ENCODE measurements at regions not wholly inside any gene's neighbourhood (a gene's known extent, or its start where the extent isn't known, plus 50 kb on each side); places are given as distances from the start of the nearest gene placed in this dataset.

DNA sequence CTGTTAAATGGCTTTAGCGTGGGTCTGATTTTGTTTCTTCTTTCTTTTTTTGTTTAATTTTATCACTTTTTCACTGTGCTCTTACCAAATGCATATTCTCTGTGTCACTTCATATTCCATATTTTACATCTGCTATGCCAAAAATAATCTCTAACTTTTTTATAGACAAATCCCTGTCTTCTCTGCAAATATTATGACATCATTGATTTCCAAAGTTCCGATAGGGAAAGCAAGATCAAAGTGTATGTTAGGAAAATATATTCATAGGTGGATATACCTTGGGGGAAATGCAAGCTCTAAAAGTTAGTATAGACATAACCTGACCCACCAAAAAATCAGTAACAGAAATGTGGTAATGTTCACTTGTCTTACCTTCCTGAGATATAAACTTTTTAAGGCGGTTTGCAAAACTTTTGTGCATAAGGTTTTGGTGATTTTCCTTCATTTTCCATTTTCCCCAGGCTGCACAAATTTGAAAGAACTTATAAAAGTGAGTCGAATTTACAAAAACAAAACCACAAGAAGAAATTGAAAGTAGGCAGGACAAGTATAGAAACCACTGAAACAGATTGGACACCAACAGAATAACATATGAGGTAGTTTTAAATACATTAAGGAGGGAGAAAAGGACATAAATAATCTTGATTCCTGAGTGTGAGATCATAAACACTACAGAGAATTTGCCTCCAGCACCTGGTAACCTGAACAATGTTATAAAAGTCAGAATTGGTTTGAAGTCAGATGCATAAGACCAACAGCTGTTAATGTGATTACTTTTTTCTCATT, 63.1 kb upstream of the TFEC start:
- Histone ChIP-seq H3K4ac (ENCODE audit: low read depth, low read length) (no peak overlapping the region), H3K79me1 (ENCODE audit: low read depth in 1 of 2, low read length in 2 of 2) (no peaks in the 10 kb centered on the region), H3K14ac (replicated peaks; ENCODE audit: low read depth, low read length) (no peak overlapping the region), H3K4me3 (ENCODE audit: insufficient read depth, low read depth, low read length) (no peak overlapping the region), H3K9me3 (ENCODE audit: control insufficient read depth, insufficient read depth, low read length) (no peaks in the 10 kb centered on the region), H3K18ac (ENCODE audit: low read depth, low read length) (no peak overlapping the region), H2AK9ac (replicated peaks; ENCODE audit: low read depth, low read length, poor library complexity) (no peak overlapping the region), H3K9me1 (ENCODE audit: insufficient read depth, low read length) (no peaks in the 10 kb centered on the region), H2AK5ac (ENCODE audit: low read depth, low read length) (no peak overlapping the region), H2AFZ (replicated peaks; ENCODE audit: low read length, poor library complexity) (no peak overlapping the region), H4K20me1 (ENCODE audit: insufficient read depth, low read length) (no peaks in the 10 kb centered on the region), H3K4me1 (ENCODE audit: control insufficient read depth, insufficient read depth, low read length) (no peaks in the 10 kb centered on the region), H3K23ac (ENCODE audit: low read depth, low read length) (no peak overlapping the region), H3K9ac (ENCODE audit: low read depth, low read length) (no peak overlapping the region), H4K5ac (ENCODE audit: low read depth, low read length) (no peak overlapping the region), H2BK15ac (ENCODE audit: low read depth, low read length) (no peak overlapping the region), H3K56ac (ENCODE audit: extremely low read depth, insufficient read depth, low read length) (no peak overlapping the region), H2BK120ac (ENCODE audit: low read depth, low read length) (no peak overlapping the region), H3K27ac (ENCODE audit: insufficient read depth, low read length) (no peak overlapping the region), H3K36me3 (ENCODE audit: control insufficient read depth, insufficient read depth, low read length) (no peaks in the 10 kb centered on the region), H2BK5ac (ENCODE audit: low read depth, low read length, poor library complexity, severe bottlenecking) (no peak overlapping the region), H3K4me2 (ENCODE audit: low read depth, low read length) (no peak overlapping the region), H4K8ac (ENCODE audit: low read depth in 2 of 2, low read length in 2 of 2) (no peak overlapping the region), H2BK20ac (ENCODE audit: low read depth, low read length) (no peak overlapping the region), H4K91ac (ENCODE audit: insufficient read depth, low read depth, low read length) (no peak overlapping the region), H3K27me3 (ENCODE audit: control insufficient read depth, insufficient read depth, low read length) (no peaks in the 10 kb centered on the region)
- no peak for DNase-seq
- CTCF ChIA-PET, result no interaction called here
- POLR2A ChIA-PET (ENCODE audit: unreplicated experiment), result no interaction called here
- dilution Hi-C loops (cut with HindIII; ENCODE audit: low sequenced_read_pairs, unreplicated experiment), result no loop called here
- WGBS, 2 experiments (ENCODE audit: extremely low coverage in 2 of 2, insufficient read length in 1 of 2), result no CpG with 5 or more reads among the region's 4 CpGs
- intact Hi-C loops (cut with micrococcal nuclease), result no loop called here
- BruUV-seq (replicated peaks), result no TSS peak
- ATAC-seq (ENCODE audit: low read depth), result no peak
- in situ Hi-C loops (cut with MboI; ENCODE audit: low sequenced_read_pairs), result no loop called here
- TF ChIP-seq, protein P1, sequence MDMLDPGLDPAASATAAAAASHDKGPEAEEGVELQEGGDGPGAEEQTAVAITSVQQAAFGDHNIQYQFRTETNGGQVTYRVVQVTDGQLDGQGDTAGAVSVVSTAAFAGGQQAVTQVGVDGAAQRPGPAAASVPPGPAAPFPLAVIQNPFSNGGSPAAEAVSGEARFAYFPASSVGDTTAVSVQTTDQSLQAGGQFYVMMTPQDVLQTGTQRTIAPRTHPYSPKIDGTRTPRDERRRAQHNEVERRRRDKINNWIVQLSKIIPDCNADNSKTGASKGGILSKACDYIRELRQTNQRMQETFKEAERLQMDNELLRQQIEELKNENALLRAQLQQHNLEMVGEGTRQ (IDR thresholded peaks at IDR 0.05; ENCODE audit: low read depth, low read length), result no peak
- TF ChIP-seq CHD1 (IDR thresholded peaks at IDR 0.05; ENCODE audit: low read depth, low read length), result no peak
